PC-9 (cell line): ENCODE measurements at regions not wholly inside any gene's neighbourhood (a gene's known extent, or its start where the extent isn't known, plus 50 kb on each side); places are given as distances from the start of the nearest gene placed in this dataset.

Experiments
- BruUV-seq: library from RNA; stranded (reverse); fragments of 400-500 nt; replicated peaks from 2 replicates; lab custom pipeline; 2021; lab: Mats Ljungman, UMichigan
- CTCF ChIA-PET: fragments of 300-600 bp; sonication (Branson Sonifier 250); formaldehyde crosslinking; loops from one replicate; lab custom pipeline; 2022; ENCODE audit warnings: antibody characterized with exemption; lab: Charles Lee
- POLR2A ChIA-PET: fragments of 300-600 bp; sonication (Branson Sonifier 250); formaldehyde crosslinking; loops from one replicate; lab custom pipeline; 2022; ENCODE audit warnings: antibody characterized with exemption; ENCODE audit not compliant: unreplicated experiment; lab: Charles Lee
- DNase-seq, 2 experiments: peaks; one replicate each; pipeline versions ENCODE4 v3.0.0 to v3.0.0-alpha.2; 2015 to 2022; ENCODE audit warnings: mixed read lengths in 1 of 2
- H2AFZ ChIP-seq: fragments of 200-600 bp; sonication (generic); 2 replicates; pipeline ENCODE4 v1.8.1; 2017; ENCODE audit warnings: antibody characterized with exemption
- H3F3A ChIP-seq: fragments of 200-600 bp; sonication (generic); 2 replicates; pipeline ENCODE4 v1.8.1; 2017; ENCODE audit warnings: antibody characterized with exemption, mild to moderate bottlenecking, low read depth; ENCODE audit not compliant: insufficient read depth
- H3K27ac ChIP-seq: fragments of 200-600 bp; sonication (generic); 2 replicates; pipeline ENCODE4 v1.6.1; 2016; ENCODE audit warnings: mixed run types
- H3K27me3 ChIP-seq: fragments of 200-600 bp; sonication (generic); 2 replicates; pipeline ENCODE4 v1.6.1; 2016; ENCODE audit warnings: low read depth, mixed run types; ENCODE audit not compliant: insufficient read depth
- H3K36me3 ChIP-seq: fragments of 200-600 bp; sonication (generic); 2 replicates; pipeline ENCODE4 v1.6.1; 2016; ENCODE audit warnings: low read depth, mixed run types
- H3K4me1 ChIP-seq: fragments of 200-600 bp; sonication (generic); replicated peaks from 2 replicates; pipeline ENCODE4 v1.6.1; 2016; ENCODE audit warnings: mixed run types; ENCODE audit not compliant: insufficient read depth
- H3K4me2 ChIP-seq: fragments of 200-600 bp; sonication (generic); 2 replicates; pipeline ENCODE4 v1.6.1; 2017; ENCODE audit warnings: mixed run types
- H3K4me3 ChIP-seq: fragments of 200-600 bp; sonication (generic); 2 replicates; pipeline ENCODE4 v1.6.1; 2016; ENCODE audit warnings: mixed run types
- H3K79me2 ChIP-seq: fragments of 200-600 bp; sonication (generic); 2 replicates; pipeline ENCODE4 v1.6.1; 2017; ENCODE audit warnings: low read depth, mixed run types
- H3K9me2 ChIP-seq: fragments of 200-600 bp; sonication (generic); 2 replicates; pipeline ENCODE4 v1.8.1; 2017; ENCODE audit warnings: mild to moderate bottlenecking; ENCODE audit not compliant: insufficient read depth
- H3K9me3 ChIP-seq: fragments of 200-600 bp; sonication (generic); 2 replicates; pipeline ENCODE4 v1.8.1; 2016; ENCODE audit warnings: low read depth; ENCODE audit not compliant: insufficient read depth
- H4K20me1 ChIP-seq: fragments of 200-600 bp; sonication (generic); 2 replicates; pipeline ENCODE4 v1.8.1; 2017; ENCODE audit not compliant: insufficient read depth
- CTCF ChIP-seq: fragments of 200-600 bp; sonication (generic); conservative IDR thresholded peaks from 2 replicates; pipeline ENCODE4 v1.6.1; 2017; ENCODE audit warnings: mixed run types, antibody characterized with exemption, mild to moderate bottlenecking, moderate library complexity
- EZH2 ChIP-seq: fragments of 200-600 bp; sonication (generic); IDR thresholded peaks from 2 replicates; pipeline ENCODE4 v1.8.0; 2017; ENCODE audit warnings: antibody characterized with exemption, low read depth
- intact Hi-C: fragments of 100-400 bp; cut with micrococcal nuclease; formaldehyde crosslinking; loops from one replicate; pipeline ENCODE4 v1.10.0; 2022; ENCODE audit not compliant: unreplicated experiment

DNA sequence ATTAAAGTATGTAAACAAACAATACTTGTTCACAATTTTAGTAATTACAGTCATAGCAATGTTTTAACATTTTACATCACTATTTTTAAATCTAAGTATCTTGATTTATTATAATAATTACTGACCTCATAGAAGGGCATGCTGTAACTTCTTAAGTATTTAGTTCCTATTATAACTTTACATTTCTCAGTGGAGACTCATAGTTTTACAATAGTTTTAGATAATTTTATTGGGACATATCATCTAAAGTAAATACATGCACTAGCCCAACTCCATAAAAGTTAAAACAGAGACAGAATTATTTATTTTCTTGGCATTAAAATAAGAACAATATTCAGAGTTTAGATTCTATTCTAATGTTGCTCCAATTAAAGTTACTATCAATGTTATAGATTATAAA lies 466.5 kb upstream of the BCHE start:
- Histone ChIP-seq H3K36me3 (no peaks in the 10 kb centered on the region), H3K79me2 (no peaks in the 10 kb centered on the region), H3K27ac (no peak overlapping the region), H3K9me3 (no peaks in the 10 kb centered on the region), H3K27me3 (no peaks in the 10 kb centered on the region), H3K4me1 (no peaks in the 10 kb centered on the region), H3K4me3 (no peak overlapping the region), H3F3A (no peaks in the 10 kb centered on the region; the same call in 1 of the 2 replicates), H3K9me2 (no peaks in the 10 kb centered on the region), H2AFZ (no peak overlapping the region), H4K20me1 (no peaks in the 10 kb centered on the region), H3K4me2 (no peak overlapping the region)
- intact Hi-C loops = no loop called here
- no TSS peak for BruUV-seq
- DNase-seq = no peak
- ChIA-PET POLR2A (no interaction called here), CTCF (no interaction called here)
- TF ChIP-seq EZH2 (no peak), CTCF (no peak)

DNA sequence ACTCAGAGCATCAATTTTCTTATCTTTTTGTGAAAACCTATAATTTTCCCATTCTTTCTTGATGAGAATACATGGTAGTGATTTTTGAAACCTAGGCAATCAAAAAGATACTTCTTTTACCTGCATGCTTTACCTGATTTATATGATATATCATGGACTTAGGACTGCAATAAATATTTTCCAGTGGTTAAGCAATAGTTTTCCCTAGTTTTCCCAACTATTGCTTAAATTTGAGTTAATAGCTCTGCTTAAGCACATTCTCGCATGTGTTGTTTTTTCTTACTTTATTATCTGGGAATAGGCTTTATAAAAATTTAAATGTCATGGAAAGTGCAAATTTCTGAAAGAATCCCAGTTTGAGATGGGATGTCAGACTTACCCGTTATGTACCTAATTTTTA lies 465.1 kb upstream of the BCHE start:
- H3K79me2 ChIP-seq = no peaks in the 10 kb centered on the region
- H3K27ac ChIP-seq = no peak overlapping the region
- H2AFZ ChIP-seq = no peak overlapping the region
- POLR2A ChIA-PET = no interaction called here
- no peak for DNase-seq
- H4K20me1 ChIP-seq = no peaks in the 10 kb centered on the region
- CTCF ChIA-PET = no interaction called here
- H3K9me3 ChIP-seq = no peaks in the 10 kb centered on the region
- no peaks in the 10 kb centered on the region; the same call in 1 of the 2 replicates for H3F3A ChIP-seq
- no peaks in the 10 kb centered on the region for H3K4me1 ChIP-seq
- no peak overlapping the region for H3K4me3 ChIP-seq
- intact Hi-C loops = no loop called here
- H3K36me3 ChIP-seq = no peaks in the 10 kb centered on the region
- no TSS peak for BruUV-seq
- no peaks in the 10 kb centered on the region for H3K27me3 ChIP-seq
- TF ChIP-seq EZH2 = no peak
- no peak for TF ChIP-seq CTCF
- no peak overlapping the region for H3K4me2 ChIP-seq
- no peaks in the 10 kb centered on the region for H3K9me2 ChIP-seq

DNA sequence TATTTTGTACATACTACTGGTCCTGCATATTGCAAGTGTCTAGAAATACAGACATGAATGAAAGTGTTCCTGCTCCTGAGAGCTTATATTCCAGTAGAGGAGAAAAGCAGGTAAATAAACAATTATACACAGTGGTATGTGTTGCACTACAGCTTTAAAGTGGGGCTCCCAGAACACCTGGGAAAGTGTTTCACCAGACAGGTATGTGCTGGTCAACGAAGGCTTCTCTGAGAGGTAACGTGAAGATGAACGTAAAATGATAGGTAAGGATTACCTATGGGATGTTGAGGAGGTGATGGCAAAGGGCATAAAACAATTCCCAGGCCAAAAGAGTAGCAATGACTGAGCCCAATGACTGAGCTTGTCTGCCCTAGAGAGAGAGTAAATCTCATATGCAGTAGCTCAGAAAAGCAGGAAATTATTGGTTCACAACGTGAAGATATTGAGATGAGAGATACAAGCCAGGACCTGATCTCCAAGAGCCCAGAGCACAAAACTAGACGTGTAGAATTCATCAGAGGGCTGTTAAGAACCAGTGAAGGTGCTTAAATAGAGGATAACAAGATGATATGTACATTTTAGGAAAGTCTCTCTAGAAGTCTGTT lies 459.1 kb upstream of the BCHE start:
- no peak for DNase-seq
- POLR2A ChIA-PET = no interaction called here
- Histone ChIP-seq H3K4me3 (no peak overlapping the region), H3K36me3 (no peaks in the 10 kb centered on the region), H3F3A (no peaks in the 10 kb centered on the region; the same call in 1 of the 2 replicates), H3K4me2 (no peak overlapping the region), H3K9me2 (no peaks in the 10 kb centered on the region), H4K20me1 (no peaks in the 10 kb centered on the region), H3K9me3 (no peaks in the 10 kb centered on the region), H3K27ac (no peak overlapping the region), H3K27me3 (no peaks in the 10 kb centered on the region), H2AFZ (no peak overlapping the region), H3K79me2 (no peaks in the 10 kb centered on the region), H3K4me1 (peaks cover 2% of the 10 kb centered on the region; the same call in 1 of the 2 replicates)
- no TSS peak for BruUV-seq
- TF ChIP-seq EZH2 = no peak
- TF ChIP-seq CTCF = no peak
- intact Hi-C loops = no loop called here
- CTCF ChIA-PET = no interaction called here
